SK-N-SH (cell line): ENCODE measurements at regions not wholly inside any gene's neighbourhood (a gene's known extent, or its start where the extent isn't known, plus 50 kb on each side); places are given as distances from the start of the nearest gene placed in this dataset.

Experiments used
- CTCF ChIA-PET: fragments of 300-600, 350-600 bp; formaldehyde crosslinking; extraction: SDS; loops from one replicate; lab custom pipeline; 2021; lab: Yijun Ruan, JAX
- POLR2A ChIA-PET: fragments of 350-600 bp; sonication (Branson Sonifier 250); formaldehyde crosslinking; extraction: SDS; loops from one replicate; lab custom pipeline; 2020; ENCODE audit warnings: antibody characterized with exemption, inconsistent platforms; lab: Yijun Ruan, JAX
- DNase-seq: peaks from one replicate; pipeline ENCODE4 v3.0.0; 2012
- H2AFZ ChIP-seq: fragments of 200-600 bp; sonication (generic); 2 replicates; pipeline ENCODE4 v1.8.1; 2016; ENCODE audit warnings: antibody characterized with exemption, mild to moderate bottlenecking, low read depth
- H3F3A ChIP-seq: fragments of 200-600 bp; sonication (generic); replicated peaks from 2 replicates; pipeline ENCODE3; 2016; ENCODE audit warnings: antibody characterized with exemption, mild to moderate bottlenecking; ENCODE audit not compliant: insufficient read depth
- H3K27ac ChIP-seq, 2 experiments: fragments of 200-500 bp in 1 of 2; fragments of 200-600 bp in 1 of 2; sonication (Bioruptor generic) in 1 of 2; sonication (generic), shearing (Covaris generic) in 1 of 2; 2 replicates each; pipeline versions ENCODE4 v1.5.1 to v1.6.1; 2014 to 2016; ENCODE audit warnings: low read depth in 2 of 2, inconsistent platforms in 1 of 2, low read length in 1 of 2, mild to moderate bottlenecking in 1 of 2, mixed read lengths in 1 of 2
- H3K27me3 ChIP-seq: fragments of 200-600 bp; sonication (generic), shearing (Covaris generic); 2 replicates; pipeline ENCODE4 v1.6.1; 2016; ENCODE audit warnings: mixed run types; ENCODE audit not compliant: insufficient read depth
- H3K36me3 ChIP-seq, 2 experiments: fragments of 200-500 bp in 1 of 2; fragments of 200-600 bp in 1 of 2; sonication (Bioruptor generic) in 1 of 2; sonication (generic) in 1 of 2; replicated peaks in 1 of 2; 2 replicates each; pipeline versions ENCODE3 to v1.5.1; 2014 to 2016; ENCODE audit warnings: low read length in 1 of 2, mild to moderate bottlenecking in 1 of 2; ENCODE audit not compliant: insufficient read depth in 2 of 2, control insufficient read depth in 1 of 2
- H3K4me1 ChIP-seq, 2 experiments: fragments of 200-500 bp in 1 of 2; fragments of 200-600 bp in 1 of 2; sonication (Bioruptor generic) in 1 of 2; sonication (generic), shearing (Covaris generic) in 1 of 2; 2 replicates each; pipeline versions ENCODE4 v1.5.1 to v1.6.1; 2014 to 2016; ENCODE audit warnings: low read depth in 1 of 2, low read length in 1 of 2, mixed run types in 1 of 2; ENCODE audit not compliant: insufficient read depth in 2 of 2, control insufficient read depth in 1 of 2
- H3K4me2 ChIP-seq: fragments of 200-600 bp; sonication (generic), shearing (Covaris generic); 2 replicates; pipeline ENCODE4 v1.6.1; 2017; ENCODE audit warnings: mixed run types
- H3K4me3 ChIP-seq, 2 experiments: fragments of 200-500 bp in 1 of 2; fragments of 200-600 bp in 1 of 2; sonication (Bioruptor generic) in 1 of 2; sonication (generic), shearing (Covaris generic) in 1 of 2; 2 replicates each; pipeline versions ENCODE4 v1.5.1 to v1.8.1; 2014 to 2016; ENCODE audit warnings: low read depth in 2 of 2, inconsistent platforms in 1 of 2, low read length in 1 of 2, mild to moderate bottlenecking in 1 of 2, mixed read lengths in 1 of 2, moderate library complexity in 1 of 2
- H3K79me2 ChIP-seq: fragments of 200-600 bp; sonication (generic); 2 replicates; pipeline ENCODE4 v1.8.1; 2017; ENCODE audit warnings: mild to moderate bottlenecking; ENCODE audit not compliant: insufficient read depth
- H3K9ac ChIP-seq: fragments of 200-600 bp; sonication (generic); 2 replicates; pipeline ENCODE4 v1.6.1; 2017; ENCODE audit warnings: mixed run types
- H3K9me2 ChIP-seq: fragments of 200-600 bp; sonication (generic); 2 replicates; pipeline ENCODE4 v1.6.1; 2017; ENCODE audit warnings: mixed run types
- H3K9me3 ChIP-seq: fragments of 200-600 bp; sonication (generic); 2 replicates; pipeline ENCODE4 v1.6.1; 2017; ENCODE audit warnings: mixed run types, mild to moderate bottlenecking, moderate library complexity
- H4K20me1 ChIP-seq: fragments of 200-600 bp; sonication (generic); 2 replicates; pipeline ENCODE4 v1.6.1; 2017; ENCODE audit warnings: mild to moderate bottlenecking, mixed run types; ENCODE audit not compliant: insufficient read depth
- CTCF ChIP-seq: fragments of 200-600 bp; sonication (generic); IDR thresholded peaks from 2 replicates; pipeline ENCODE4 v1.6.1; 2017; ENCODE audit warnings: antibody characterized with exemption, mild to moderate bottlenecking, moderate library complexity
- ELF1 ChIP-seq: IDR thresholded peaks from 2 replicates; pipeline ENCODE4 v1.4.0; 2012
- EP300 ChIP-seq, 2 experiments: IDR thresholded peaks; 2 replicates each; pipeline versions ENCODE4 v1.4.0 to v1.6.1; 2012; ENCODE audit warnings: borderline replicate concordance in 1 of 2, low read depth in 1 of 2, low read length in 1 of 2
- FOSL2 ChIP-seq: IDR thresholded peaks from 2 replicates; pipeline ENCODE4 v1.4.0; 2012; ENCODE audit warnings: low read depth, mild to moderate bottlenecking, moderate library complexity, borderline replicate concordance
- FOXM1 ChIP-seq: IDR thresholded peaks from 2 replicates; pipeline ENCODE4 v1.4.0; 2012; ENCODE audit warnings: low read depth, mild to moderate bottlenecking
- GATA2 ChIP-seq: sonication (generic); formaldehyde crosslinking; IDR thresholded peaks from 2 replicates; pipeline ENCODE4 v1.5.0; 2020; ENCODE audit warnings: mild to moderate bottlenecking, missing genetic modification reagents
- MAX ChIP-seq: IDR thresholded peaks from 2 replicates; pipeline ENCODE4 v1.4.0; 2012; ENCODE audit warnings: low read depth
- POLR2AphosphoS5 ChIP-seq: IDR thresholded peaks from 2 replicates; pipeline ENCODE4 v1.6.1; 2012; ENCODE audit warnings: low read depth, low read length
- RAD21 ChIP-seq: IDR thresholded peaks from 2 replicates; pipeline ENCODE4 v1.6.1; 2012; ENCODE audit warnings: mild to moderate bottlenecking, low read length
- RCOR1 ChIP-seq: fragments of 150-350 bp; IDR thresholded peaks from 2 replicates; pipeline ENCODE4 v1.6.1; 2017; ENCODE audit warnings: antibody characterized with exemption, low read length
- REST ChIP-seq: IDR thresholded peaks from 2 replicates; pipeline ENCODE4 v1.6.1; 2012; ENCODE audit warnings: mild to moderate bottlenecking, low read depth, low read length, moderate library complexity
- RFX5 ChIP-seq: IDR thresholded peaks from 2 replicates; pipeline ENCODE4 v1.6.1; 2012; ENCODE audit warnings: mild to moderate bottlenecking, improper control_type of control experiment, low read length
- RXRA ChIP-seq: IDR thresholded peaks from 2 replicates; pipeline ENCODE4 v1.4.0; 2012; ENCODE audit warnings: low read depth, mild to moderate bottlenecking, borderline replicate concordance
- SIN3A ChIP-seq: IDR thresholded peaks from 2 replicates; pipeline ENCODE4 v1.6.1; 2012; ENCODE audit warnings: low read depth, mild to moderate bottlenecking, low read length, moderate library complexity, borderline replicate concordance
- SMC3 ChIP-seq: IDR thresholded peaks from 2 replicates; pipeline ENCODE4 v1.6.1; 2012; ENCODE audit warnings: low read depth, low read length, improper control_type of control experiment
- USF1 ChIP-seq: IDR thresholded peaks from 2 replicates; pipeline ENCODE4 v1.4.0; 2012; ENCODE audit warnings: low read depth, borderline replicate concordance
- ZBTB33 ChIP-seq: IDR thresholded peaks from 2 replicates; pipeline ENCODE4 v1.4.0; 2012; ENCODE audit warnings: low read depth, borderline replicate concordance
- WGBS: methylation state at CpG from one replicate; pipeline ENCODE4 v1.1.6; 2017; ENCODE audit warnings: low lambda C conversion rate; 5-methylcytosine and 5-hydroxymethylcytosine counted together

- no peaks in the 10 kb centered on the region for H3K9me3 ChIP-seq
- no peak for DNase-seq
- POLR2A ChIA-PET: no interaction called here
- no peaks in the 10 kb centered on the region for H3K79me2 ChIP-seq
- H4K20me1 ChIP-seq: no peaks in the 10 kb centered on the region
- no peaks in the 10 kb centered on the region for H3K4me1 ChIP-seq
- H3K4me2 ChIP-seq: no peak overlapping the region
- H3K9ac ChIP-seq: no peak overlapping the region
- H3K27ac ChIP-seq: no peak overlapping the region
- H2AFZ ChIP-seq: no peak overlapping the region
- H3K27me3 ChIP-seq: peaks cover 4% of the 10 kb centered on the region
- H3K36me3 ChIP-seq: no peaks in the 10 kb centered on the region
- no peaks in the 10 kb centered on the region for H3K9me2 ChIP-seq
- CTCF ChIA-PET: interaction anchor here (0.8 to 2.2 kb wide), 3 partner anchors 10 to 22 kb away, joined by 3 to 8 read pairs (median 5); no protein-coding TSS in a partner anchor
- 31% methylated on average over 8 of the region's 8 CpGs for WGBS
- H3F3A ChIP-seq: no peaks in the 10 kb centered on the region
- TF ChIP-seq CTCF (no peak), RAD21 (no peak), FOSL2 (no peak), RCOR1 (no peak), EP300 (IDR thresholded peaks at IDR 0.05; ENCODE audit: borderline replicate concordance in 1 of 2, low read depth in 1 of 2, low read length in 1 of 2) (no peak), ELF1 (no peak), RFX5 (no peak), MAX (no peak), REST (no peak), RXRA (no peak), ZBTB33 (no peak), GATA2 (CRISPR knock-in tag) (no peak), SMC3 (no peak), SIN3A (no peak), POLR2AphosphoS5 (no peak), FOXM1 (no peak), USF1 (no peak)
- no peak overlapping the region for H3K4me3 ChIP-seq
Observed at GRCh38 chr22:22378446-22379415, 129.8 kb downstream of the ZNF280B start.
